Tibial nerve (tissue), 4 donors: ENCODE measurements at regions not wholly inside any gene's neighbourhood (a gene's known extent, or its start where the extent isn't known, plus 50 kb on each side); places are given as distances from the start of the nearest gene placed in this dataset.

Experiments
- DNase-seq, 2 donors: peaks; one replicate each; pipeline ENCODE4 v3.0.0-alpha.2; 2019; ENCODE audit warnings: low spot score in 2 of 2
- H3K27ac ChIP-seq, 4 donors: fragments of 200-600 bp; sonication (generic) in 3 of 4; one replicate each; pipeline ENCODE4 v1.5.1; 2017 to 2019; ENCODE audit warnings: mild to moderate bottlenecking in 1 of 4
- H3K27me3 ChIP-seq, 2 donors: fragments of 200-600 bp; sonication (generic) in 1 of 2; one replicate each; pipeline versions ENCODE4 v1.5.1 to v1.6.0; 2017 to 2019
- H3K36me3 ChIP-seq, 3 donors: fragments of 200-600 bp; sonication (generic); one replicate each; pipeline ENCODE4 v1.5.1; 2018 to 2019
- H3K4me1 ChIP-seq, 4 donors: fragments of 200-600 bp; sonication (generic) in 3 of 4; one replicate each; pipeline ENCODE4 v1.5.1; 2017 to 2019
- H3K4me3 ChIP-seq, 4 donors: fragments of 200-600 bp; sonication (generic) in 3 of 4; one replicate each; pipeline ENCODE4 v1.5.1; 2017 to 2019; ENCODE audit warnings: mild to moderate bottlenecking in 1 of 4, moderate library complexity in 1 of 4
- H3K9me3 ChIP-seq, 4 donors: fragments of 200-600 bp; sonication (generic) in 3 of 4; one replicate each; pipeline ENCODE4 v1.5.1; 2017 to 2019
- CTCF ChIP-seq, 5 experiments: fragments of 200-600 bp in 3 of 5; fragments of 450-650 bp in 2 of 5; sonication (generic) in 3 of 5; IDR thresholded peaks; one replicate each; pipeline ENCODE4 v1.5.1; 2016 to 2019; ENCODE audit warnings: antibody characterized with exemption in 5 of 5, mild to moderate bottlenecking in 3 of 5, moderate library complexity in 2 of 5
- EP300 ChIP-seq, 2 donors: sonication (generic); formaldehyde crosslinking; IDR thresholded peaks; one replicate each; pipeline ENCODE4 v1.6.1; 2017; ENCODE audit warnings: antibody characterized with exemption in 2 of 2, mild to moderate bottlenecking in 1 of 2
- POLR2A ChIP-seq, 2 donors: fragments of 450-650 bp; IDR thresholded peaks; one replicate each; pipeline ENCODE4 v1.6.1; 2017; ENCODE audit warnings: antibody characterized with exemption in 2 of 2, mild to moderate bottlenecking in 2 of 2, moderate library complexity in 2 of 2
- WGBS, 2 donors: methylation state at CpG; one replicate each; pipeline ENCODE4 v1.1.5; 2018; 5-methylcytosine and 5-hydroxymethylcytosine counted together

- Histone ChIP-seq H3K27ac (no peak overlapping the region), H3K4me1 (peaks cover 0 to 15% (median 3%) of the 10 kb centered on the region in 4 donors), H3K4me3 (no peak overlapping the region), H3K27me3 (peaks cover 0 to 45% of the 10 kb centered on the region in 2 donors), H3K9me3 (peaks cover 0 to 6% (median 0%) of the 10 kb centered on the region in 4 donors), H3K36me3 (no peaks in the 10 kb centered on the region)
- TF ChIP-seq CTCF (IDR thresholded peaks at IDR 0.05) (no peak), EP300 (IDR thresholded peaks at IDR 0.05) (no peak), POLR2A (IDR thresholded peaks at IDR 0.05) (no peak)
- DNase-seq: no peak
- 91 to 94% methylated on average over 3 of the region's 3 CpGs for WGBS, 2 donors
Observed at GRCh38 chr14:89030921-89031320, 206.5 kb downstream of the TTC8 start.

- H3K4me1 ChIP-seq: peaks cover 0 to 6% (median 3%) of the 10 kb centered on the region in 4 donors
- peaks cover 0 to 33% of the 10 kb centered on the region in 2 donors for H3K27me3 ChIP-seq
- TF ChIP-seq CTCF (IDR thresholded peaks at IDR 0.05) (no peak), POLR2A (IDR thresholded peaks at IDR 0.05) (no peak)
- peaks cover 0 to 6% (median 0%) of the 10 kb centered on the region in 4 donors for H3K9me3 ChIP-seq
- no peaks in the 10 kb centered on the region for H3K36me3 ChIP-seq
- no peak overlapping the region for H3K27ac ChIP-seq
- H3K4me3 ChIP-seq: no peak overlapping the region
- 77 to 85% methylated on average over 8 of the region's 8 CpGs for WGBS, 2 donors
- DNase-seq: no peak
Observed at GRCh38 chr14:89032086-89032649, 207.7 kb downstream of the TTC8 start.

- WGBS, 2 donors: 76 to 96% methylated on average over 6 of the region's 6 CpGs
Observed at GRCh38 chr14:89033756-89034155, 209.3 kb downstream of the TTC8 start.

GRCh38 chr14:89036371-89036770, 211.9 kb downstream of the TTC8 start:
- no peak for DNase-seq
- Histone ChIP-seq H3K9me3 (no peaks in the 10 kb centered on the region), H3K27ac (no peak overlapping the region), H3K36me3 (no peaks in the 10 kb centered on the region), H3K4me3 (no peak overlapping the region), H3K27me3 (peaks cover 0 to 3% of the 10 kb centered on the region in 2 donors), H3K4me1 (peaks cover 0 to 14% (median 6%) of the 10 kb centered on the region in 4 donors)
- WGBS, 2 donors: 88 to 92% methylated on average over 3 of the region's 3 CpGs
- no peak for TF ChIP-seq POLR2A (IDR thresholded peaks at IDR 0.05)
- TF ChIP-seq EP300 (IDR thresholded peaks at IDR 0.05): no peak
- no peak for TF ChIP-seq CTCF (IDR thresholded peaks at IDR 0.05)

More at GRCh38 chr14:89033756-89034155, 209.3 kb downstream of the TTC8 start:
- peaks cover 0 to 3% (median 0%) of the 10 kb centered on the region in 4 donors for H3K9me3 ChIP-seq
- no peak overlapping the region for H3K4me3 ChIP-seq
- peaks cover 0 to 17% of the 10 kb centered on the region in 2 donors for H3K27me3 ChIP-seq
- H3K27ac ChIP-seq: no peak overlapping the region
- H3K36me3 ChIP-seq: no peaks in the 10 kb centered on the region
- no peak for TF ChIP-seq EP300 (IDR thresholded peaks at IDR 0.05)
- no peak for TF ChIP-seq POLR2A (IDR thresholded peaks at IDR 0.05)
- no peak for TF ChIP-seq CTCF (IDR thresholded peaks at IDR 0.05)
- H3K4me1 ChIP-seq: no peaks in the 10 kb centered on the region
- DNase-seq: no peak

GRCh38 chr14:89037065-89037464, 212.6 kb downstream of the TTC8 start:
- no peak for DNase-seq
- 90 to 96% methylated on average over 3 of the region's 3 CpGs for WGBS, 2 donors
- no peak for TF ChIP-seq EP300 (IDR thresholded peaks at IDR 0.05)
- TF ChIP-seq POLR2A (IDR thresholded peaks at IDR 0.05): no peak
- no peak for TF ChIP-seq CTCF (IDR thresholded peaks at IDR 0.05)
- Histone ChIP-seq H3K27ac (no peak overlapping the region), H3K27me3 (no peaks in the 10 kb centered on the region), H3K4me1 (peaks cover 0 to 16% (median 6%) of the 10 kb centered on the region in 4 donors), H3K4me3 (no peak overlapping the region), H3K9me3 (no peaks in the 10 kb centered on the region), H3K36me3 (no peaks in the 10 kb centered on the region)
